HG03432 (cell line): ENCODE measurements at regions not wholly inside any gene's neighbourhood (a gene's known extent, or its start where the extent isn't known, plus 50 kb on each side); places are given as distances from the start of the nearest gene placed in this dataset.
A peak's percentile ranks its signal among the peaks of the same experiment; 100 is the strongest.

ENCODE experiments used
- ATAC-seq: cut with Tn5 transposase; IDR thresholded peaks from one replicate; pipeline ENCODE4 v1.9.1; 2021; ENCODE audit warnings: mild to moderate bottlenecking, moderate library complexity; ENCODE audit not compliant: unreplicated experiment

- ATAC-seq = no peak
Observed at GRCh38 chr6:42512579-42512978, 51.2 kb upstream of the UBR2 start.

GRCh38 chr6:42511803-42512422, 51.9 kb upstream of the UBR2 start:
- ATAC-seq = no peak

GRCh38 chr6:42510795-42511194, 53.0 kb upstream of the UBR2 start:
- no peak for ATAC-seq

- ATAC-seq = no peak
Observed at GRCh38 chr6:42509765-42510164, 54.1 kb upstream of the UBR2 start.

GRCh38 chr6:42509256-42509655, 54.6 kb upstream of the UBR2 start:
- no peak for ATAC-seq

- ATAC-seq = no peak
Observed at GRCh38 chr6:42507901-42508300, 55.9 kb upstream of the UBR2 start.

- ATAC-seq = peak; percentile 50
Observed at GRCh38 chr6:42507195-42507594, 55.5 kb upstream of the TRERF1 start.

- no peak for ATAC-seq
Observed at GRCh38 chr6:42506070-42506469, 54.3 kb upstream of the TRERF1 start.

GRCh38 chr6:42505385-42505718, 53.6 kb upstream of the TRERF1 start:
- ATAC-seq = no peak

- ATAC-seq = peak; percentile 46
Observed at GRCh38 chr6:42503894-42504293, 52.2 kb upstream of the TRERF1 start.

- ATAC-seq = no peak
Observed at GRCh38 chr6:42502990-42503389, 51.3 kb upstream of the TRERF1 start.

GRCh38 chr6:42502127-42502526, 50.4 kb upstream of the TRERF1 start:
- no peak for ATAC-seq
